ENCODE measurements at regions not wholly inside any gene's neighbourhood (a gene's known extent, or its start where the extent isn't known, plus 50 kb on each side); places are given as distances from the start of the nearest gene placed in this dataset.

DNA sequence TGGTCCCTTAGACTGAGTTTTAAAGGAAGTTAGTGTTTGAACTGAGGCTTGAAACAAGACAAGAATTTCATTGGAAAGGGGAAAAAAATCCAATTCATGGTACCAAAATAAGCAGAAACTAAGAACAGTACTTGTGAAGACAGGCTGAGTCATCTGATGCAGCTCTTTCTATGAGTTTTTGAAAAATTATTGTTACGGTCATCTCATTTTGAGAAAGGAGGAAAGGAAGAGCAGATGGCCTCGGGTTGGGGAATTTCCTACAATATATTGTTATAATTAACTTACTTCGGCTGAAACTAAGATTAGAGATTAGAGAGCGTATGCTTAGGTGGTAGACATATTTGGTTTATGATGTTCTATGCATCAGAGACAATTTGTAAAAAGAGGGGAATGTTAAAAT is 2164.8 kb upstream of the AGA start:
- DNase-seq (no peak), ATAC-seq (no peak)
- peaks cover 4% of the 10 kb centered on the region for H3K9me3 ChIP-seq
- no peak overlapping the region for H3K4me3 ChIP-seq
- no peaks in the 10 kb centered on the region for H3K4me1 ChIP-seq
- TF ChIP-seq, protein P1, sequence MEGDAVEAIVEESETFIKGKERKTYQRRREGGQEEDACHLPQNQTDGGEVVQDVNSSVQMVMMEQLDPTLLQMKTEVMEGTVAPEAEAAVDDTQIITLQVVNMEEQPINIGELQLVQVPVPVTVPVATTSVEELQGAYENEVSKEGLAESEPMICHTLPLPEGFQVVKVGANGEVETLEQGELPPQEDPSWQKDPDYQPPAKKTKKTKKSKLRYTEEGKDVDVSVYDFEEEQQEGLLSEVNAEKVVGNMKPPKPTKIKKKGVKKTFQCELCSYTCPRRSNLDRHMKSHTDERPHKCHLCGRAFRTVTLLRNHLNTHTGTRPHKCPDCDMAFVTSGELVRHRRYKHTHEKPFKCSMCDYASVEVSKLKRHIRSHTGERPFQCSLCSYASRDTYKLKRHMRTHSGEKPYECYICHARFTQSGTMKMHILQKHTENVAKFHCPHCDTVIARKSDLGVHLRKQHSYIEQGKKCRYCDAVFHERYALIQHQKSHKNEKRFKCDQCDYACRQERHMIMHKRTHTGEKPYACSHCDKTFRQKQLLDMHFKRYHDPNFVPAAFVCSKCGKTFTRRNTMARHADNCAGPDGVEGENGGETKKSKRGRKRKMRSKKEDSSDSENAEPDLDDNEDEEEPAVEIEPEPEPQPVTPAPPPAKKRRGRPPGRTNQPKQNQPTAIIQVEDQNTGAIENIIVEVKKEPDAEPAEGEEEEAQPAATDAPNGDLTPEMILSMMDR (IDR thresholded peaks at IDR 0.05), result no peak
- intact Hi-C loops (cut with DNase I), result no loop called here
- H3K27me3 ChIP-seq, result no peaks in the 10 kb centered on the region
- no peak overlapping the region for H3K27ac ChIP-seq
- no peaks in the 10 kb centered on the region for H3K36me3 ChIP-seq

- Histone ChIP-seq H3K27ac (no peak overlapping the region), H3K36me3 (no peaks in the 10 kb centered on the region), H3K9me3 (no peaks in the 10 kb centered on the region), H3K4me3 (no peak overlapping the region), H3K4me1 (no peaks in the 10 kb centered on the region), H3K27me3 (no peaks in the 10 kb centered on the region)
- TF ChIP-seq, protein P1 (IDR thresholded peaks at IDR 0.05), result no peak
- intact Hi-C loops (cut with DNase I), result no loop called here
- ATAC-seq (no peak), DNase-seq (no peak)
Observed at GRCh38 chr4:179615704-179616103, 2173.5 kb upstream of the AGA start.

DNA sequence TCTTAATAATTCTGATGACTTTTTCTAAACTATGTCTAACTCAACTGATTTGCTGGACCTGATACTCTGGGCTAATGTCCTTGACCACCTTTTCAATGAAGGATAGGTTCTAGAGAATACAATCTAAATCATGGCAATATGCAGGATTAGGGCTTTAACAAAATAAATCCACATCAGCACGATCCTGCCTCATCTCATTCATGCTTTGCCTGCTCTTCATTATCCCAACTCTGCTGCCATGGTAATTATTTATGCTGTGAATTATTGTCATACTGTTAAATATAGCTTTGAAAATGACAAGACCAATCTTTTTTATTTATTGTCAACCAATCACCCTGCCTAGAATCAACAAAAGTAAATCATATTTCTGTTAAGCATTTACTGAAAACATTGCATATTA is 2176.7 kb upstream of the AGA start:
- Histone ChIP-seq H3K4me1 (no peaks in the 10 kb centered on the region), H3K27ac (no peak overlapping the region), H3K36me3 (no peaks in the 10 kb centered on the region), H3K27me3 (no peaks in the 10 kb centered on the region), H3K4me3 (no peak overlapping the region), H3K9me3 (no peaks in the 10 kb centered on the region)
- intact Hi-C loops (cut with DNase I), result no loop called here
- ATAC-seq (no peak), DNase-seq (no peak)
- TF ChIP-seq, protein P1 (IDR thresholded peaks at IDR 0.05), result no peak

DNA sequence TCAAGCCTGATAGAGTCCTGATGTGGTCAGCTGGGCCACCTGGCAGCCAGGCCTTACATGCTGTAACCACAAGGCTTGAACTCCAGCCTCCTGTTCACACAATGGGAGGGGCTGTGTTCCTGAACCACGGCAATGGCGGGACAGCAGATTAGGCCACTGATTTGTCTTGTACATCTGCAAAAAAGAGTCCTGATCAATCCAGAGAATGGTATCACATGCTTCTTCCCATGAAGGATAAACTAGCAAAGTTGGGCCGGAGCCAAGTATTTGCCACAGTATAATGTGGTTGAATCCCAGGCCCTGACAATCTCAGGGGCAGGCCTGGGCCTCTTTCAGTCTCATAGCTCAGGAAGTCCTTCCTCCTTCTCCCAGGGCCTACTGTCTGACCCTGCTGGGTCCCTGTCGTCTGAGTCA is 2182.5 kb upstream of the AGA start:
- Histone ChIP-seq H3K36me3 (no peaks in the 10 kb centered on the region), H3K4me1 (no peaks in the 10 kb centered on the region), H3K27ac (no peak overlapping the region), H3K9me3 (no peaks in the 10 kb centered on the region), H3K4me3 (no peak overlapping the region), H3K27me3 (no peaks in the 10 kb centered on the region)
- DNase-seq, result no peak
- intact Hi-C loops (cut with DNase I), result no loop called here
- TF ChIP-seq, protein P1 (IDR thresholded peaks at IDR 0.05), result no peak
- ATAC-seq, result no peak

GRCh38 chr4:179625406-179625805 is 2183.2 kb upstream of the AGA start:
- H3K4me3 ChIP-seq, result no peak overlapping the region
- TF ChIP-seq, protein P1 (IDR thresholded peaks at IDR 0.05), result no peak
- DNase-seq (no peak), ATAC-seq (no peak)
- no peaks in the 10 kb centered on the region for H3K36me3 ChIP-seq
- no peaks in the 10 kb centered on the region for H3K9me3 ChIP-seq
- H3K27ac ChIP-seq, result no peak overlapping the region
- H3K4me1 ChIP-seq, result no peaks in the 10 kb centered on the region
- intact Hi-C loops (cut with DNase I), result no loop called here
- no peaks in the 10 kb centered on the region for H3K27me3 ChIP-seq

GRCh38 chr4:179626687-179627086 is 2184.4 kb upstream of the AGA start:
- DNase-seq (no peak), ATAC-seq (no peak)
- H3K27me3 ChIP-seq, result no peaks in the 10 kb centered on the region
- no peak overlapping the region for H3K4me3 ChIP-seq
- no peaks in the 10 kb centered on the region for H3K36me3 ChIP-seq
- no peak overlapping the region for H3K27ac ChIP-seq
- intact Hi-C loops (cut with DNase I), result no loop called here
- no peaks in the 10 kb centered on the region for H3K9me3 ChIP-seq
- TF ChIP-seq, protein P1 (IDR thresholded peaks at IDR 0.05), result no peak
- no peaks in the 10 kb centered on the region for H3K4me1 ChIP-seq
